HEK293T (cell line): ENCODE measurements at regions not wholly inside any gene's neighbourhood (a gene's known extent, or its start where the extent isn't known, plus 50 kb on each side); places are given as distances from the start of the nearest gene placed in this dataset.

Source experiments
- CTCF ChIA-PET: fragments of 350-600 bp; formaldehyde crosslinking; extraction: SDS; loops from one replicate; lab custom pipeline; 2021; ENCODE audit warnings: antibody characterized with exemption, inconsistent platforms; lab: Yijun Ruan, JAX
- POLR2A ChIA-PET: fragments of 350-600 bp; formaldehyde crosslinking; extraction: SDS; loops from one replicate; lab custom pipeline; 2020; ENCODE audit warnings: antibody characterized with exemption, inconsistent platforms; lab: Yijun Ruan, JAX
- DNase-seq: peaks from one replicate; pipeline ENCODE4 v3.0.0; 2012; ENCODE audit warnings: mixed read lengths; ENCODE audit errors: extremely low spot score
- ARNT ChIP-seq: fragments of 450-650 bp; IDR thresholded peaks from 2 replicates; pipeline ENCODE4 v1.6.1; 2017; ENCODE audit warnings: mild to moderate bottlenecking
- BHLHE40 ChIP-seq: fragments of 450-650 bp; IDR thresholded peaks from 2 replicates; pipeline ENCODE4 v1.6.1; 2016; ENCODE audit warnings: mild to moderate bottlenecking, moderate library complexity, borderline replicate concordance
- CTBP1 ChIP-seq: fragments of 450-650 bp; IDR thresholded peaks from 2 replicates; pipeline ENCODE4 v1.6.1; 2016; ENCODE audit warnings: borderline replicate concordance
- ELF4 ChIP-seq: fragments of 450-650 bp; IDR thresholded peaks from 2 replicates; pipeline ENCODE4 v1.6.1; 2017; ENCODE audit warnings: antibody characterized with exemption
- FOXA1 ChIP-seq: fragments of 450-650 bp; IDR thresholded peaks from 2 replicates; pipeline ENCODE4 v1.6.1; 2016; ENCODE audit warnings: mild to moderate bottlenecking
- FOXK2 ChIP-seq: fragments of 450-650 bp; IDR thresholded peaks from 2 replicates; pipeline ENCODE4 v1.6.1; 2016; ENCODE audit warnings: mild to moderate bottlenecking
- FOXM1 ChIP-seq: fragments of 450-650 bp; IDR thresholded peaks from 2 replicates; pipeline ENCODE4 v1.6.1; 2017; ENCODE audit warnings: mild to moderate bottlenecking, borderline replicate concordance
- HDGF ChIP-seq: fragments of 450-650 bp; IDR thresholded peaks from 2 replicates; pipeline ENCODE4 v1.6.1; 2017; ENCODE audit warnings: antibody characterized with exemption, borderline replicate concordance
- L3MBTL2 ChIP-seq: fragments of 450-650 bp; conservative IDR thresholded peaks from 2 replicates; pipeline ENCODE4 v1.6.1; 2016; ENCODE audit warnings: mild to moderate bottlenecking
- LEF1 ChIP-seq: fragments of 450-650 bp; IDR thresholded peaks from 2 replicates; pipeline ENCODE4 v1.6.1; 2017; ENCODE audit warnings: mild to moderate bottlenecking, borderline replicate concordance
- NFRKB ChIP-seq: fragments of 450-650 bp; IDR thresholded peaks from 2 replicates; pipeline ENCODE4 v1.6.1; 2016; ENCODE audit warnings: mild to moderate bottlenecking, moderate library complexity
- PKNOX1 ChIP-seq: fragments of 450-650 bp; IDR thresholded peaks from 2 replicates; pipeline ENCODE4 v1.6.1; 2016
- SP1 ChIP-seq: fragments of 450-650 bp; IDR thresholded peaks from 2 replicates; pipeline ENCODE4 v1.6.1; 2017
- SUZ12 ChIP-seq: fragments of 450-650 bp; IDR thresholded peaks from 2 replicates; pipeline ENCODE4 v1.6.1; 2016; ENCODE audit warnings: mild to moderate bottlenecking
- TARDBP ChIP-seq: fragments of 450-650 bp; IDR thresholded peaks from 2 replicates; pipeline ENCODE4 v1.6.1; 2016
- ZNF384 ChIP-seq: fragments of 450-650 bp; IDR thresholded peaks from 2 replicates; pipeline ENCODE4 v1.6.1; 2016

- ChIA-PET POLR2A (no interaction called here), CTCF (no interaction called here)
- TF ChIP-seq NFRKB (no peak), TARDBP (no peak), FOXM1 (no peak), HDGF (no peak), ZNF384 (no peak), FOXA1 (no peak), FOXK2 (no peak), SP1 (no peak), ARNT (no peak), LEF1 (no peak), PKNOX1 (no peak)
- DNase-seq: no peak
These were observed 454.7 kb downstream of the TYW1 start for GRCh38 chr7:67451306-67451705.

- DNase-seq: no peak
- POLR2A ChIA-PET: no interaction called here
- CTCF ChIA-PET: no interaction called here
- TF ChIP-seq HDGF (no peak), ZNF384 (no peak), CTBP1 (no peak), L3MBTL2 (no peak), NFRKB (no peak), TARDBP (no peak), PKNOX1 (no peak), FOXA1 (no peak), FOXK2 (no peak), ELF4 (no peak), SUZ12 (no peak), FOXM1 (no peak)
These were observed 455.9 kb downstream of the TYW1 start for GRCh38 chr7:67452516-67453026.

GRCh38 chr7:67453580-67454380, 457.1 kb downstream of the TYW1 start:
- DNase-seq: no peak
- ChIA-PET CTCF (interaction anchor here (1.3 kb wide), 1 partner anchor 31 kb away, joined by 3 read pairs; no protein-coding TSS in a partner anchor), POLR2A (no interaction called here)
- TF ChIP-seq LEF1 (no peak), CTBP1 (no peak), ZNF384 (no peak), ELF4 (no peak), SUZ12 (no peak), BHLHE40 (no peak), TARDBP (no peak), L3MBTL2 (no peak), FOXM1 (no peak), ARNT (no peak), SP1 (no peak), HDGF (no peak), NFRKB (no peak), PKNOX1 (no peak)

- DNase-seq: no peak
- ChIA-PET CTCF (no interaction called here), POLR2A (no interaction called here)
- TF ChIP-seq SUZ12: no peak
- no peak for TF ChIP-seq BHLHE40
- TF ChIP-seq TARDBP: no peak
- no peak for TF ChIP-seq L3MBTL2
- TF ChIP-seq ARNT: no peak
These were observed 458.9 kb downstream of the TYW1 start for GRCh38 chr7:67455508-67455907.

- DNase-seq: no peak
- TF ChIP-seq ZNF384: no peak
- TF ChIP-seq HDGF: no peak
- TF ChIP-seq FOXA1: no peak
- TF ChIP-seq SUZ12: no peak
- TF ChIP-seq SP1: no peak
- no peak for TF ChIP-seq CTBP1
- no peak for TF ChIP-seq PKNOX1
- TF ChIP-seq L3MBTL2: no peak
- no peak for TF ChIP-seq BHLHE40
- no peak for TF ChIP-seq ARNT
- no peak for TF ChIP-seq TARDBP
- no peak for TF ChIP-seq ELF4
- POLR2A ChIA-PET: no interaction called here
These were observed 466.2 kb downstream of the TYW1 start for GRCh38 chr7:67462781-67463191.

GRCh38 chr7:67463316-67463715, 466.7 kb downstream of the TYW1 start:
- CTCF ChIA-PET: no interaction called here
- no peak for DNase-seq
- TF ChIP-seq SP1: no peak
- no peak for TF ChIP-seq ARNT
- no peak for TF ChIP-seq BHLHE40
- no peak for TF ChIP-seq SUZ12
- no peak for TF ChIP-seq PKNOX1
- TF ChIP-seq LEF1: no peak
- no peak for TF ChIP-seq ZNF384
- no peak for TF ChIP-seq FOXK2
- no peak for TF ChIP-seq CTBP1
- no peak for TF ChIP-seq L3MBTL2
- no peak for TF ChIP-seq HDGF
- no peak for TF ChIP-seq TARDBP
- POLR2A ChIA-PET: no interaction called here

More at GRCh38 chr7:67462781-67463191, 466.2 kb downstream of the TYW1 start:
- CTCF ChIA-PET: no interaction called here
